SH-SY5Y (cell line): ENCODE measurements at regions not wholly inside any gene's neighbourhood (a gene's known extent, or its start where the extent isn't known, plus 50 kb on each side); places are given as distances from the start of the nearest gene placed in this dataset.

Source experiments
- GATA2 ChIP-seq: IDR thresholded peaks from 2 replicates; pipeline ENCODE4 v1.6.1; 2011; ENCODE audit warnings: mild to moderate bottlenecking, low read depth, low read length
- GATA3 ChIP-seq: IDR thresholded peaks from 2 replicates; pipeline ENCODE4 v1.6.1; 2011; ENCODE audit warnings: low read depth, mild to moderate bottlenecking, low read length, moderate library complexity

DNA sequence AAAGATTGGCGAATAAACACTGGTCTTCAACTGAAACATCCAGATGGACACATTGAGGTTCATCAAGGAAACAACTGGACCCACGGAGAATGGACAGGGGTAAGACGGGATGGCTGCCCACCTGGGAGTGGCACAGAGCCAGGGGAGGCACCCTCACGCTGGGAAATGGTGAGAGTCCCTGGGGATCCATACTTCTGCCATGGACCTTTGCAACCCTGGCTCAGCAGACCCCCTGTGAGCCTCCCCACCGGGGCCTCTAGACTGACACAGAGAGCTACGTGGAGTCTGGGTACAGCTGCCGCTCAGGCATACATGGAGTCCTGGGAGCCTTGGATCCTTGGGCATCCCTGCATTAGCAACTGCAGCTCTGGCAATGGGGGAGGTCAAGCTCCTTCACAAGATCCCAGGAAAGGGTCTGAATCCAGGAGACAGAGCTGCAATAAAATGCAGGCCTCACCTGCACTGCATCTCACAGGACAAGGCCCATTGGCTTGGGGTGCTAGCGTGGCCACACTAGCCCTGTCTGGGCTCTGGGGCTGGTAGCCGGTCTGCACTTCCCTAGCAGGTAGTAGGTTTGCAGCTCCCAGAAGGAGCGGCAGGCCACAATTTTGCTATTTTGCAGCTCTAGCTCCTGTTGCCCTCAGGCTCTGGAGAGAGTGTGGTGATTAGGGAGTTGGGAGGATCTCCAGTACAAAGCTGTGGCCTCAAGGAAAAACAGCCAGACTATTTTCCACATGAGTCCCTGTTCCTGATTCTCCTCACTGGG lies 496.4 kb upstream of the LRRC4C start:
- no peak for TF ChIP-seq GATA2
- no peak for TF ChIP-seq GATA3

DNA sequence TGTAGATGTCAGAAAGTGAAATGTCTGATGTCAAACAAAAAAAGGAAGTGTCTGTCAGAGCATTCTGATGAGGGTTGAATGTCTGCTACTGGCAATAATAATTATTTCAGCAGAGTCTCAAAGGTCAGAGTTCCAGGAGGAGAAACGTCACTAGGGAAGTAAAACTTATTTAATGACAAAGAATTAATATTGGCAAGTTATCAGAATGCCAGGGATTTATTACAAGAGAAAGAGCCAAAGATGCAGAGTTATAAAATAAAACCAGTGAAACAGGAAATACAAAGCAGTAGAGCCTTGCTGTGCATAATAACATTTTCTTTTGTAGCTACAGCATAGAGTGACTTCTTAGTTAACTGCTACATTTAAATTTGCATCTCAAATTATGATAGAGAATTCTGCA lies 504.0 kb upstream of the LRRC4C start:
- TF ChIP-seq GATA3 (no peak), GATA2 (no peak)

DNA sequence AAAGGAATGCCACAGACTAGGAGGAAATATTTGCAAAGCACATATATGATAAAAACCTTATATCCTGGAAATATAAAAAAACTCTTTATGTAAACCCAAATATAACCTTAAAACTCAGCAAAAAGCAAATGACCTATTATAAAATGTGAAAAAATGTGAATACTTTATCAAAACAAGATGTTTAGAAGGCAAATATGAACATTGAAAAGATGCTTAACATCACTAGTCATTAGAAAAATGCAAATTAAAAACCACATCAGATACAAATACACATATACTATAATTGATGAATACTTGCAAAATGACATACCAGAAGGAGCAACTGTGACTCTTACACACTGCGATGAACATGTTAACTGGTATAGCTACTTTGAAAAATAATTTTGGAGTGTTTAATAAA lies 511.2 kb upstream of the LRRC4C start:
- TF ChIP-seq GATA3: no peak
- TF ChIP-seq GATA2: no peak

DNA sequence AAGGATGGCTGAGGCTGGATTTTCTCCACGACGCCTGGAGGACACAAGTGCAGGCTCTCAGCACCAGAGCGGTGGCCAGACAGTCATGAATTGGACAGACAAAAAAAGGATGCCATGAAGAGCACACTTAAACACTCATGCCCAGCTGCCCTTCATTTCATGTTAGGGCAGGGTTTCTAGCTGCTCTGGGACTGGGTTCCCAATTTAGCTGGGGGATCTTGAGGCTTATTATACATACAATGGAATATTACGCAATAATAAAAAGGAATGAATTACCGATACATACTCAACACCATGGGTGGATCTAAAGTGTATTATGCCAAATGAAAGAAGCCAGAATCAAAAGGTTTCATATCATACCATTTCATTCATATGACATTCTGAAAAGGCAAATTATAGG lies 512.1 kb upstream of the LRRC4C start:
- TF ChIP-seq GATA3: no peak
- TF ChIP-seq GATA2: no peak

DNA sequence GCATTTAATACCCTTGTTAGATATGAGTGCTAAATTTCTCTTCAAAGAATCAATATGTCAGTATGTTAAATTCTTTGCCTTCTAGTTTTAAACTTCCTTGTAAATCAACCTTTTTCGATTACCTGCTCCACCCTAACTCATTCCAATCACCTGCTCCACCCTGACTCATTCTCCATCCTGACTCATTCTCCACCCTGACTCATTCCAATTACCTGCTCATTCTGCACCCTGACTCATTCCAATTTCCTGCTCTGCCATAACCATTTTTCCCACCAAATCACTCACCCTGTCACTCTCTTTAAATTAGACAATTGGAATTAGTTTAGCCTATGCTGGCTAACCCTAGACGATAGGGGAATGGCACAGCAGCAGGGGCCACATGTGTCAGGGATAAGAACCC lies 519.5 kb upstream of the LRRC4C start:
- TF ChIP-seq GATA3 (no peak), GATA2 (no peak)

DNA sequence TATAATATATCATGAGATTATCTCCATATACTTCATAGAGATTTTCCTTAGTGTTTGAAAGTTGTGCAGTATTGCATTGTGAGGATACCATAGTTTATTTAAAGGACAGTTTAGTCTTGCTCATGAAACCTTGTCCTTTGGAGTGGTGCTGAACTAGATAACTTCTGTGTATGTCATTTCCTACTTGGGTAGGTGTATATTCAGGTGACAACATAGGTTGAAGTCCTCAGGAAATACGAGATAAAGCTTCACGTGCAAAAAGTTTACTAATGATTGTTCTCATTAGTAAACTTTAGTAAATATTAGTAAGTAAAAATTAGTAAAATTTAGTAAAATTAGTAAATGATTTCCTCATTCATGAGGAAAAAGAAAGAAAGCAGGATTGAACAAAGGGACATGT lies 521.3 kb upstream of the LRRC4C start:
- TF ChIP-seq GATA2 (no peak), GATA3 (no peak)

DNA sequence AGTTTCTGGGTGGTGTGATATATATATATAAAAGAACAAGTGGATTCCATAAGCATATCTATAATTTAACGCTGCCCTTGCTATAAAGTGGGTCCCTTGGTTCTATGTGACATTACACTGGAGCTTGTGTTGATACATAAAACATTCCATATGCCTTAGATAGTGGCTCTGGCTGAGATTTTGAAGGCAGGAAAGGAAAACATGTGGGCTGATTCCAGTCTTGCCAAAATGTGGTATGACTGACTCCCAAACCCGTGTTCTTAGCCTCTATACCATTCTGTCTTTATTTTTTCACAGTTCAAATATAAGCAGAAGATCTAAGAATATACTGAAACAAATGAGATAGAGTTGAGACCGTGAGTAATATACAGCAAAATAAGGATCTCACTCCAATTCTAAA lies 522.8 kb upstream of the LRRC4C start:
- TF ChIP-seq GATA2 (no peak), GATA3 (no peak)

DNA sequence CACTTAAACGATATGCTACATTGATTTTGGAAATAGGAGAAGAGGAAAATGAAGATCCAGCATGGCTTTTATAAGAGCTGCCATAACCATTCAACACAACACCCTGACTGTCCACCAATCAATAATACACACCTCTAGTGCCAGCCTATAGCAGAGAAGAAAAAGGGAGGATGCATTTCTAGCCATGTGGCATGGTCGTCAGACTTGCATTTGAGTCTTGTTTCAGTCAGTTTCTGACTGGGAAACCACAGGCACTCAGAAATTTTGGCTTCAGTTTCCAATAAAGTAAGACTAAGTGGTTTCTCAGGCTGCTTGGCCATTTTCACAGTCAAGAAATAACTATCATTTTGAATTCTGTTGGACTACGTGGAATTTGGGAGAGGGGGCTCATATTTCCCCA lies 523.5 kb upstream of the LRRC4C start:
- no peak for TF ChIP-seq GATA3
- no peak for TF ChIP-seq GATA2

DNA sequence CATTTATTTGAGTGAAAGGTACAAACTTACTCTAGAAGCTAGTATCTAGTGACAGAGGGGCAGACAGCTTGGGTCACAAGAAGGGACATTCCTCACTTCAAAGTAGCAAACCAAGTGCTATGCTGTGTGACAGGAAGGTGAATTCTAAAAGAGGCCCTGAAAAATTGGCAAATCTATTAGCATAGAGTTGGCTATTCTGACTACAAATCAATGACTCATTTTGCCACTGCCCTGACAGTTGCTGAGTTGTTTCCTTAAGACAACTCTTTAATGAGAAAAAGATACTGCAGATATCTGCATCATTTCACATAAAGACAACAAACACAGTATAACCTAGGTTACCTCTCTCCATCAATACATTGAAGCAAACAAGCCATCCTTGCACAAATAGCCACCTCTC lies 524.0 kb upstream of the LRRC4C start:
- TF ChIP-seq GATA2 (no peak), GATA3 (no peak)

DNA sequence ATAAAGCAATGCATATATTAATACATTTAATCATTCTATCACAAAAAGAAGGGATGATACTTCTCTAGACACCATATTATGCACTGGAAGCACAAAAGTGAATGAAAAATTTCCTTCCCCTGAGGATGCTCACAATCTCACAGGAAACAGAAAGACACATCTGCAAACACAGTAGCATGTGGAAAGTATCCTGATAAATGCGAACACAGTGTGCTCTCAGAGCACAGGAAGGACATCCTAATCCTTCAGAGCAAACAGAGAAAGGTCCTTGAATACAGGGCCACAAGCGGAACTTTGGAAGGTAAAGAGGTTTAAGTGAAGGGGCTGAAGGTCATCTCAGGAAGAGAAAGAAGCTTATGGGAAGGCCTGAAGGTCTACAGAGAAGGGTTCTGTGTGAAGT lies 524.6 kb upstream of the LRRC4C start:
- TF ChIP-seq GATA3 (no peak), GATA2 (no peak)

DNA sequence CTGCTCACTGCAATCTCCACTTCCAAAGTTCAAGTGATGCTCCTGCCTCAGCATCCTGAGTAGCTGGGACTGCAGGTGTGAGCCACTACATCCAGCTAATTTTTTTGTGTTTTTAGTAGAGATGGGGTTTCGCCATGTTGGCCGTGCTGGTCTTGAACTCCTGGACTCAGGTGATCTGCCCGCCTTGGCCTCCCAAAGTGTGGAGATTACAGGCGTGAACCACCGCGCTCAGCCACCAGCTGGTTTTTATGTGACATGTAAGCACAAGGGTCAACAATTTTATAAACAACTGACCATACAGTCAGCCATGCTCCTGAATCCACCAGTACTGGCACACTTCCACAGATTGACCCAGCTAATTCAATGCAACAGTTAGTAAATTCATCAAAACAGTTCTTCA lies 526.3 kb upstream of the LRRC4C start:
- TF ChIP-seq GATA3: no peak
- TF ChIP-seq GATA2: no peak

DNA sequence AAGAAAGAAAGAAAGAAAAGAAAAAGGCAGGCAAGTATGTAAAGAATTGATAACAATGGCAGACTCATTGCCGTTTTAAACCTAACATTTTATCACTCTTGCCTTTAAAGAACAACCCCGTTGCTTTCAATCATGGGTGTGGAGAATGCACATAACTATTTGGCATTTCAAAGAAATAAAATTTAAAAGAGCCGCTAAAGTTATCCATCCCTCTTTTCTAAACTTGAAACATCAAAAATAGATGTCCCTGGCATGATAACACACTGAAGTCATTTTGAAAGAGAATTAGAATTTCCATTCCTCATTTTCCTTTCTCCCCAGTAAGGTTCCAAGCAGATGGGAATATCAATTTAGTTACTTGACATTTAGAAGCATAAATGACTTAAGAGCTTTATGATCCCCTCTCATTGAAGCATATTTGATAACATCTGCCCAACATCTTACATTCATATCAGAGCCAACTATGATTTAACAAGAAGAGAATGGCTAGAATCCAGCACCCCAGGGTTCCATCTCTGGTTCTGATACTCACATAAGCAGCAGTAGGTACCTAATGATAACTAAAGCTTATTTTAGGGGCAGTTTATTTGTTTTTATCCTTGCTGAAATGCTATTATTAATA lies 529.6 kb upstream of the LRRC4C start:
- TF ChIP-seq GATA2: no peak
- no peak for TF ChIP-seq GATA3

DNA sequence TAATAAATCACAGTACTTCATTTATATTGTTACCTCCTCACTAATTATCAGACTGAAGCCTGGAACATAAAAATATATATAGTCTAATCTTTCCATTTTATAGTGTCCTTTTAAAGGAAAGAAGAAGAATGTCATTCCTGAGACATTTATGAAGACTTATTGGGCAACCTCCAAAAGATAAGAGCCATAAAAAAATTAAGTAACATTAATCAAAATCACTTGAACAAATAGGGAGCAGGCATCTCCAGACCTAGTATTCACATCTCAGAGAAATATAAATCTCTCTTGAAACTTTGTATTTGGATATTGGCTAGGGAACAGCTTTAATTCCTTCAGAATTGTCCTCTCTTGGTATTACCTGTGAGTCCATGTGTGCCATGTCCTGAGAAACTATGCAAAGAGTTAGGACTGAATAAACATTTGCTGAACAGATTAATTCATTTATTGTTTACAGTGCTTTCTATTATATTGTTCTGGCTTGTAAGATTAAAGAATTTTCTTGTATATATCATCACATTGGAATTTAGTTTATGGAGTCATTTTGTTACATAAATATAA lies 530.5 kb upstream of the LRRC4C start:
- TF ChIP-seq GATA3: no peak
- no peak for TF ChIP-seq GATA2

DNA sequence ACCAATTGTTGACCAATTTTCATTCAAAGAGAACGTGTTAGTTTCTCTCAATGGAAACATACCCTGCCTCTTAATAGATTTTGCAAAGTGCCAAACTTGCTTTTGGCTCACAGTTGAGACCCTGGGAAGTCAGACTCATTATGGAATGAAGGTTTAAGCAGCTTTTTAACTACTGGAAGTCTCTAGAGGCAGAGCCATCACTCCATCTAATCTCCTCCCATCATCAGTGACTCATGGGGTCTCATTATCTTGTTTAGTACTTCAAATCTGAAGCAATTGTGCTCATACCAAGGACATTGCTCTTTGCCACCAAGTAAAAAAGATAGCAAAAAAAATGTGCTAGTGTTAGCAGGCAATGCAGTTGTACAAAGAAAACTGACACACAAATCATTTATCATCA lies 537.1 kb upstream of the LRRC4C start:
- TF ChIP-seq GATA2: no peak
- TF ChIP-seq GATA3: no peak

DNA sequence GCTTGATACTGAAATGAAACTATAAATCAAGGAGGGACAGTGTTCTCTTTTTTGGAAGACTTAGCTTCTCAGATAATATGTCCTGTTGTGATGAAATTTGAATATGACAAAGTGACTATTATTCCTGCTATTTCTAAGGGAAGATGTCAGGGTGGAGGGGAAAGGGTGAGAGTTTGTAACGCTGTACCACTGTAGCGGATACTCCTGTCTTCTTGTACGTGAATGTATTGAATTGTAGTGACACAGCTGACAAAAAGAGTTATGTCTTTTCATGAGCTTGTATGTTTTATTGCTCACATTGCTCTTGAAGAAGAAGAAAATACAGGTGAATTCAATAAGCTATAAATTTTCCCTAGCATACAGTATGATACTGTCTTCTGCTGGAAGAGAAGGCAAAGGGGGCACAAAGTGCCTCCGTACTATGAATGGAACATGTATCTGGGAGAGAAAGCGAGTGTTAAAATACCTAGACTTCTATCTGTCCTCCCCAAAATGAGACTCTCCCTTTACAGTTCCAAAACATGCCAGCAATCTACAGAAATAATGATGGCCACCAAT lies 538.5 kb upstream of the LRRC4C start:
- TF ChIP-seq GATA3 (no peak), GATA2 (no peak)
